Stimulated activated CD4-positive, alpha-beta T cell treated with anti-CD3 and anti-CD28 coated beads, TNF-alpha, amount 100 ng/mL, for 48 hours (primary cell): ENCODE measurements at regions not wholly inside any gene's neighbourhood (a gene's known extent, or its start where the extent isn't known, plus 50 kb on each side); places are given as distances from the start of the nearest gene placed in this dataset.

ENCODE experiments used
- DNase-seq, 3 donors: peaks; one replicate each; pipeline ENCODE4 v3.0.0-alpha.2; 2020; ENCODE audit warnings: low read depth in 3 of 3

DNA sequence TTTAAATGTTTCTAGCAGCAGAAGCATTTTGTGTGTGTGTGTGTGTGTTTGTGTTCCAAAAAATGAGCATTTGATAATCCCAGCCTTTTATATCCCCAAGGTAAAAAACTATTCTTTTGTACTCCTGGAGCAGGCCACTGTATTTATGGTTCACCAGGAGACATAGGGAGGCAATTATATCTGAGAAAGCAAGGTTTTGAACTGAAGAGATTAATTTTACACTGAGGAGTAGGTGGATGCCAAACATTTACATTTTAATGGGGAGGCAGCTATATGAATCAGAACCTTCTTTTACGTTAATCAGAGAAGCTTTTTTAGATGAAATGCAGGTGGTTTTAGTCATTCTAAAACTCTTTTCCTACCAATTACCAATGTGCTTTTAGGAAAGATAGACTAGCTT lies 1374.0 kb upstream of the TENM4 start:
- no peak for DNase-seq

GRCh38 chr11:80810695-80811094 lies 1369.9 kb upstream of the TENM4 start:
- DNase-seq, result no peak

DNA sequence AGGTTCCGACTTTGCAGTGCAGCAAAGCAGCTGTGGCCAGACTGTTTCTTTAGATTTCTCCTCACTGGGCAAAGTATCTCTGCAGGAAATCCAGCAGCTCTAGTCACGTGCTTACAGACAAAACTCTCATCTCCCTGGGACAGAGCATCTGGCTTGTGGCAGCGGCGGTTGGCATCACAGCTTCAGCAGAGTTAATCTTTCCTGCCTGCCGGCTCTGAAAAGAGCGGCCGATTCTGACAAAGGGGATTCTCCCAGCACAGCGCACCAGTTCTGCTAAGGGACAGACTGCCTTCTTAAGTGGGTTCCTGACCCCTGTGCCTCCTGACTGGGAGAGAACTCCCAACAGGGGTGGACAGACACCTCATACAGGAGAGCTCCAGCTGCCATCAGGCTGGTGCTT lies 1357.3 kb upstream of the TENM4 start:
- no peak for DNase-seq

DNA sequence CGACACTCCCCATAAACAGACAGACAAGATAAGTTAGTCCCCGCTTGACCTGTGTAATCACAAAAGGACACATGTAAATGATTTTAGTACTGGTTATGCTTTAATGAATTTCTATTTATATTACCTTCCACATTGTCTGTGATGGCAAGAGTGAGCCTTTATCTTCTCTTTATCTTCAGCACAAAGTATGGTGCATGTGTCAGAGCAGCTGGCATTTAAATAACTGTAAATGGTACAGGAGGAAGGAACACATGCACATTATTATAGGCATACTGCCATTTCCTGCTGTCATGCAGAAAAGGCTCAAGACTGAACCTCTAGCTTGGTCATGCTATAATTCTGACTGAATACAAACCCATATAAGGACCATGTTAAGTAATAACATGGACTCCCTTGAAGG lies 1342.7 kb upstream of the TENM4 start:
- no peak for DNase-seq

DNA sequence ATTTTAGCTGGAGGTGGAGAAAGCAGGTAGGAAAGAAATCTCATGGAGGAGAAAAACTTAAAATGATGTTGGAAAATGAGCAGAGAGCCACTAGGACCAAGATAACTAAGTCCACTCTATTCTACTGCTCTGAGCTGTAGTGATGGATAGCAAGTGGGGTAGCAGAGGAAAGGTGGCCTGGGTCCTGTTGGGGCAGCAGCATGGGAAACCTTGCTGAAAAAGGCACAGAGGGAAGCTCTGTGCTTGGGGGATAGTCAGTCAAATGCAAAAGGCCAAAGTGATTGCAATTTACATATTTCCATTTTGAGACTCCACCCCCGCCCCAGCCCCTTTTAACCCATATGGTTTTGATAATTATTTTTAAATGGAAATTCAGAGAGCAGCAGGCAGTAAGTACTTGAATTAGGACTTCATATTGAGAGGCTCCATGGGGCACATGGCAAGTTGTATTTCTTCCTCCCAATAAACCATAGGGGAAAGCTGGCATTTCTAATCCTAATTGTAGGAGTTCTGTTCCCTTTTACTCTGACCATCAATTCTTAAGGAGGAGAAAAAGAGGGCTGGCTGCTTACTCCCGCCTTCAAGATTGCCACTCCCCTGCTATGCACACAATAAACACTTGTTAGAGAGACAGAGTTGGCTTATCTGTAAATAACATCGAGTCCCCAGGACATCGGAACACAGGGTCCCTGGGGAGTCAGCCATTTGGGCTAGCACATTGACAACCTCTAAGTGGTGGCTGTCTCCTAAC lies 1341.5 kb upstream of the TENM4 start:
- DNase-seq, result no peak

- no peak for DNase-seq
These were observed 1339.2 kb upstream of the TENM4 start for GRCh38 chr11:80779905-80780605.

DNA sequence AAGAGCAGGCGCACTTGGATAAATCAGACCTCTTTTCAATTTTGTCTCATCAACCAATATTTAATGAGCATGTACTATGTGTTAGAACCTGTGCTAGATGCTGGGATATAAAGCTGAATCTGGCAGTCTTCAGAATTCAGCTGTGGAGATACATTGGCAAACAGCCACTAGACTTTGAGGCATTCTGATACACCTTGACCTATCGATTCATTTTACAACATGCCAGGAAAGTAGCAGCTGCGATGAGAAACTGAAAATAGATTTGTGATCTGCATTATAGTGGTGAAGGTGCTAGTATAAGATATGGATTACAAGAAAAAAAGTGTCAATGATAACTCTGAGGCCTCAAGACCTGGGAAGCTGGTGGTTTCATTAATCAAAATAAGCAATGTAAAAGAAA lies 1338.1 kb upstream of the TENM4 start:
- DNase-seq, result no peak

DNA sequence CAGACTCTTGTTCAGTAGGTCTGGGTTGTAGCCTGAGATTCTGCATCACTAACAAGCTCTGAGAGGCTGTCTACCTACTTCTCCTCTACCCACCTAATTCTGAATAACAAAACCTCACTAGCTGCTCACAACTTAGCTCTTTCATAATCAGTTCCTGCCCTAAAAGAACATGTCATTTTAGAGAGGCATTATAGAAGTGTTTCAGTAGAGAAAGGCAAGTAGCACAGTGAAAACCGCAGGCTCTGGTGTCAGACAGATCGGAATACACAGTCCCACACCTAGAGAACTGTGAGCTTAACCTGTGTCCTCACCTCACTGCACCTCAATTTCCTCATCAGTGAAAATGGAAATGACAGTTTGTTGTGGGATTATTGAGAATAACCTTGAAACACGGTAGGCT lies 1337.6 kb upstream of the TENM4 start:
- DNase-seq, result no peak

DNA sequence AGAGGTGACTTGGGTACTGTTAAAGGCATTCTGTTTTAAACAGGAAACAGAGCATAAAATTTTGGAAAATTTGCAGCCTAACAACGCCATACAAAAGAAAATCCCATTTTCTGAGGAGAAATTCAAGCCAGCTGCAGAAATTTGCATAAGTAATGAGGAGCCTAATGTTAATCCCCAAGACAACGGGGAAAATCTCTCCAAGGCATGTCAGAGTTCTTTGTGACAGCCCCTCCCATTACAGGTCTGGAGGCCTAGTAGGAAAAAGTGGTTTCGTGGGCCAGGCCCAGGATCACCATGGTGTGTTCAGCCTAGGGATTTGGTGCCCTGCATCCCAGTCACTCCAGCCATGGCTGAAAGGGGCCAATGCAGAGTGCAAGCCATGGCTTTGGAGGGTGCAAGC lies 1333.1 kb upstream of the TENM4 start:
- DNase-seq, result no peak

DNA sequence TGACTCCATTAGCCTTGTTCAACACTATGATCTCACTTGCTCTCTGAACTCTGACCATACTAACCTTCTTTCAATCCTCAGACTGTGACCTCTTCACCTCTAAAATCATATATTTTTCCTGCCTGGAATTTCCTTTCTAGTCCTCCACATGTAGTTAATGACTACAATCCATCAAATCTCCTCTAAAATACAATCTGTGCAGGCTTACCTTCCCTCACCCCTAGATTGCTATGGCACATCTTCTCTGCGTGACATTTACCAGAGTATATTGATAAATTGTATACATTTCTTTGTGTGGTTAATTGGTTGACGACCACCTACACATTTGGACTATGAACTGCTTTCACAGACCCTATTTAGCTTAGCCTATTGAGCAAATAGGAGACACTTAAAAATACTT lies 1330.2 kb upstream of the TENM4 start:
- no peak for DNase-seq

DNA sequence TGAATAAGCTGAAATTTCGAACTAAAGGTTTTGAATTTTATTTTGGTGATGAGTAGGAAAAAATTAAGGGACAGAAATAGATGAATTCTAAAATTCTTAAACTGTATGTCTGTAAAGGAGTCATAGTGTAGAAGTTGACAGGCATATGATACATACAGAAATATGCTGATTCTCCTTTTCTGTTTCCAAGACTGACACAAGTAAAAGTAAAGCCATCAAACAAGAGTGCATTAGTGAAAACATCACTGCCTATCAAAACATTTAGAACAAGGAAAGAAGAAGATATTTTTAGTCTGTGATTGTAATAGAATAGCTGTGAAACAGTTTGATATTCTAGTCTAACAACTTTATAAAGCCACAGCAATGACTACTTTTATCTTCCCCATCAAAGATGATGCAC lies 1318.0 kb upstream of the TENM4 start:
- no peak for DNase-seq

DNA sequence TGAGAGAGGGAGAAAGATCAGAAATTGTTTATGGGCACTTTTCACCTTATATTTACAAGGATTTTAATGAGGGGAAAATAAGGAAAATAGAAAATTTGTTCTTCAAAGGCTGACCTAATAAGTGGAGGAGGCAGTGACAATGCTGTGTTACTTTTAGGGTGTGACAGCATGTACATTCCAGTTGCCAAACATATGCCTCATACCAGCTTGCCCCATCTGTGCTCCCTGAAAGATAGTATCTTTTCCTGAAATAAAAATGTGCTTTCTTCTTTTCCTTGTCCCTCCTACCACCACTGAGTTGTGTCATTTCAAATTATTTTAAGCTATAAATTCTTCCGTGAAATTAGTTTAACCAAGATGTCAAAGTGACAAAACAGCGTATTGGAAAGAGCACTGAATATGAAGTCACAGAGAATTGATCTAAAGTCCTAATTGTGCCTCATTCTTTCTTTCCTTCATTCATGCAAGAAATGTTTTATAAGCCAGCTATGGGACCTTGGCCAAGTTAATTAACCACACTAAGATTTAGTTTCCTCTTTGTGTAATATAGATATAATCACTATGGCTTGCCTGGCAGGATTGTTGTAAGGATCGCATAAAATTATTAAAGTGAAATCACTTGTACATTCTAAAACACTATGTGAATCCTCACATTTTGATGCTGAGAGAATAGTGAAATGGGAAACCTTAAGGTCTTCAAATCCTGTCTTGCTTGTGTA lies 1307.5 kb upstream of the TENM4 start:
- DNase-seq, result no peak

- DNase-seq, result no peak
These were observed 1305.5 kb upstream of the TENM4 start for GRCh38 chr11:80746300-80746699.

- no peak for DNase-seq
These were observed 1304.6 kb upstream of the TENM4 start for GRCh38 chr11:80745416-80745815.

DNA sequence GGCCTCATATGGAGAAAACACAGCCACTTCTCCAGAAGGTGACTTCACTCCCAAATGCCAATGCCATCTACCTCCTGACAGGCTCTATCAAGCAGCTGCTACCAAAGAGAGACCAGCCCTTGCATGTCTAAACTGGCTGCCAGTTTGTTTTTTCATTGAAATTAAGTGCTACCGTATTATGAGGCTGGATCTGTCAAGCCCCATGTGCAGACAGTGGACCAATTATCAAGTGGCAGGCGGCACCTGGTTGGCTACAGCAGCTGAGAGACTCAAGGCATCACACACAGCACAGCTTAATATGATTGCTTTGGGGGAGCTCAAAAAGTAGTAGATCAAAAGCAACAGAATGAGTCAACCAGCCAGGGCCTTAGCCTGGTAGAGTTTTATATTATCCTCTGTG lies 1293.0 kb upstream of the TENM4 start:
- DNase-seq, result no peak

GRCh38 chr11:80733361-80733760 lies 1292.5 kb upstream of the TENM4 start:
- DNase-seq, result no peak

DNA sequence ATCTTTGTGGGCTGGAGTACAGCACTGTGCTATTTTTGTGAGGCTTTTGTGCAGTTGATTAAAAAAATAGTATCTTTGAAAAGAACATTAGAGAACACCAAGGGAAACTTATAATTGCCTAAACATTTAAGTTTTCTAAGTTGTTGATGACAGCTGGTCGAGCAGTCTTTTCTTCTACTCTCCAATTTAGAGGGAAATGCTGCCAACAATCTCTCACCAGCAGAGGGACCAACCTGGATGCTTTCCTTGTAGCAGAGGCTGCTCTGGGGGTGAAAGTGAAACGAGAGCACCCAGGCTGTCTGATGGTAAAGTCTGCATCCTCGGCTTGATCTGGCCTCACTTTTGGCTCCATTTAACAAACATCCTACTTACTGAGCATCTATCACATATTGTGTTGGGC lies 1286.5 kb upstream of the TENM4 start:
- no peak for DNase-seq

- DNase-seq, result no peak
These were observed 1285.4 kb upstream of the TENM4 start for GRCh38 chr11:80726236-80726635.

- DNase-seq, result no peak
These were observed 1283.5 kb upstream of the TENM4 start for GRCh38 chr11:80724366-80724765.

DNA sequence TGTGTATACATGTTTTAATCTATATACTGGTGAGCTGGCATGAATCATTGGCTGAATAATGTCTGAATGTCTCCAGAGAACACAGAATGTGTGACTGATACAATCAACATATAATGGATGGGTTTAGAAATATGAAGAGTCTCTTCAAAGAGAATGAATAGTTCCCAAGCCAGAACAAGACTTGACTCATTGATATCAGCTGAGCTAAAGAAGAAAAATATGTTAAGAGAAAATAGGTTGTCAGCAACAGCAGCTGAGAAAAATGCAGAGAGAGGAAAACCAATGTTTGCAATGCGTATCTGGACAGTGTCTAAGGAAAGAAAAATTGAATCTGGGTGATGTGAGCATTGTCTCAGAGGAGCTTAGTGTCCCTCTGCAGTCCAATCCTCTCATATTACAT lies 1281.8 kb upstream of the TENM4 start:
- DNase-seq, result no peak

DNA sequence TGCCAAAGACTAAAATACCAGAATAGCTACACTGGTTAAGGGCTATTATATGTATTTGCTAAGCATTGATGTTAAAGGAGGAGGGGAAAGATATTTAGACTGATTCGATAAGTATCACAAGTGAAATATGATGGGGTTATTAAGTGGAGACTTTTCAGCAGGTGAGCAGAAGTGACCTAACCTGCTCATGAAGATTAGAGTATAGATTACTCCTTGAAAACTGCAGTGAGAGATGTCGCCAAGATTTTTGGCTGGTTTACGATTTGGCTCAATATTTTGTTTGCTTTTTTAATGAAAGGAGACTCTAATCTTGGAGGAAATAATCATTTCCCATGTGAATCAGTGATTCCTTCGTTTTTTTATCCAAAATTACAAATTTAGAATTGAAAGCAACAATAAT lies 1279.5 kb upstream of the TENM4 start:
- DNase-seq, result no peak

DNA sequence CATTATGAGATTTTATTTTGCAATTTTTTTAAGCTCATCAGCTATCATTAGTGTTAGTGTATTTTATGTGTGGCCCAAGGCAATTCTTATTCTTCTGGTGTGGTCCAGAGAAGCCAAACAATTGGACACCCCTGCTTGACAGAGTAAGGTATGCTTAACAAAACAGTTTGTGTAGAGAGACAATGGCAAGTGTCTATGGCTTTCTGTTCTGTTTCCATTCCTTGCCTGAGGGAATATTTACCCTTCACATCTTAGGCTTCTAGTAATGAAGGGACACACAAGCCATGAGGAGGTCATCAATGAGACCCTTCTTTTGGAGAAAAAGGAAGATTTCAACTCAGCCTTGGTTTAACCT lies 1278.4 kb upstream of the TENM4 start:
- no peak for DNase-seq

DNA sequence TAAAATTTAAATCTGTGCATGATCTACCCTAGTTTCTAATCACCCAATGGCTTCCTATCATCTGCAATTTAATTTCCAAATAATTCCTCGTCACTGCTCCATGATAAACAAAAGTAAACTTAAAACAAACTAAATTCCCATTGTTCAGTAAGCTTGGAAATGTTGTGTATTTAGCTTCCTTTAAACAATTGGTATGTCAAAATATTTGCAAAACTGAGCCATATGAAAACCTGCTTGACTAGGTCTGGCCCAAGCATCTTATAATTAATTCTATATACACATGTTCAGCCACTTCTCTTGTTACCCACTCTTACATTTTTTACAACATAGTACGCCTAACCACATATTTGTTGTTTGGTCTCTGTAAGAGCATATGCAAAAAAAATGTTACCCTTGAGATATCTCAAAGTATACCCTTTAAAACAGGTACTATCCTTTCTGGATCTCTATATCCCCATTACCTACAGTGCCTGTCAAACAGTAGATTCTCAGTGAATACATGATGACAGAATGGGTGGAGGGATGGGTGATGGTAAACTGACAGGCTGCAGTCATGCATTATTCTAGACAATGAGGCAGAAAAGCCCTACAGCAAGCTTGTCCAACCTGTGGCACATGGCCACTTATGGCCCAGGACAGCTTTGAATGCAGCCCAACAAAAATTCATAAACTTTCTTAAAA lies 1277.9 kb upstream of the TENM4 start:
- DNase-seq, result no peak
